ENCODE measurements at regions not wholly inside any gene's neighbourhood (a gene's known extent, or its start where the extent isn't known, plus 50 kb on each side); places are given as distances from the start of the nearest gene placed in this dataset.

DNA sequence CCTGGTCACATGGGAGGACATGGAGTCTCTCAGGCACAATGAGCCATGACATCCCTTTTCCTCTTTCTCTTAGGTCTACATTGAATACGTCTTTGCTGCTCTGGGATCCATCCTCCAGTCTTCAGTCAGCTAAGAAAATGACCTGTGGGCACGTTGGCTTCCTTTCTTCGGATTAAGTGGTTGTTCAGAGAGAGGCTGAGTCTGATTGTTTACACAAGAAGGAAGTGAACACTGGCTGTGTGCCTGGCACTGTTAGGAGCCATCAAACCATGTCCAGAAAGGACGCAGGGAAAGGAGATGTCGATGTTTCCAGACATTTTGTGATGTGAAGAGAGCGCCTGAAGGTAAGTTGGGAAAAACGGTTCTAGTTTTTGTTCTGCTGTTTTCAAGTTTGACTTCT lies 309.9 kb upstream of the CDYL start:
- TF ChIP-seq ZFX (IDR thresholded peaks at IDR 0.05) (no peak), CTCF (conservative IDR thresholded peaks at IDR 0.05) (no peak)
